ENCODE measurements at regions not wholly inside any gene's neighbourhood (a gene's known extent, or its start where the extent isn't known, plus 50 kb on each side); places are given as distances from the start of the nearest gene placed in this dataset.
"Not testable (repeated sequence)": the region's sequence is repeated elsewhere in the genome, so short reads cannot be mapped to it uniquely, and the experiment has no call there.

DNA sequence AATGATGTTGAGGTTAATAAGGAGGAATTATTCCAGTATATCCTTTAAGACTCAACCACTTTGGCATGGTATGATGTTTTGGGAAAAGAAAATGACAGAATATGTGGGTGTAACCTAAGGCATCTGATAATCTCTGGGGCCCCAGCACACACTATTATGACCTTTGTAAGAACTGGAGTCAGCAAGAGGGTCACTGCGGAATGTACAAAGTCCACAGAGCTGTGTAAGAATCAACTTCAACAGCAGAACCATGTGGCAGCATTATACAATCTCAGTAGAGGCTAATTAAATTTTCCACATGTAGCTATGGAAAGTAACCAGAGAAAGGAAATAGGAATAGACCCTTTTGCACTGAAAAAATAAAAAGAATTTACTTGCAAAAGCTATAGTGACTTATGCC lies 445.1 kb upstream of the UBE2E3 start:
- no peaks in the 10 kb centered on the region for H3K27me3 ChIP-seq (replicated peaks)

DNA sequence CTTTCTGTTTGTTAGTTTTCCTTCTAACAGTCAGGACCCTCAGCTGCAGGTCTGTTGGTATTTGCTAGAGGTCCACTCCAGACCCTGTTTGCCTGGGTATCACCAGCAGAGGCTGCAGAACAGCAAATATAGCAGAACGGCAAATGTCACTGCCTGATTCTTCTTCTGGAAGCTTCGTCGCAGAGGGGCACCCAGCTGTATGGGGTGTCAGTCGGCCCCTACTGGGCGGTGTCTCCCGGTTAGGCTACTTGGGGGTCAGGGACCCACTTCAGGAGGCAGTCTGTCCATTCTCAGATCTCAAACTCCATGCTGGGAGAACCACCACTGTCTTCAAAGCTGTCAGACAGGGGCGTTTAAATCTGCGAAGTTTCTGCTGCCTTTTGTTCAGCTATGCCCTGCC lies 448.6 kb upstream of the UBE2E3 start:
- H3K27me3 ChIP-seq (replicated peaks); H3K36me3 ChIP-seq (replicated peaks); in situ Hi-C loops (cut with HindIII; ENCODE audit: low pct_ligation_motif_present, low sequenced_read_pairs); H3K4me3 ChIP-seq (ENCODE audit: low read depth, low read length); DNase-seq; H3K27ac ChIP-seq: not testable (repeated sequence)

More for the DNA sequence above, 445.1 kb upstream of the UBE2E3 start:
- DNase-seq: no peak
- Histone ChIP-seq H3K36me3 (replicated peaks) (no peaks in the 10 kb centered on the region), H3K27ac (no peak overlapping the region), H3K4me3 (ENCODE audit: low read depth, low read length) (no peak overlapping the region)
- TF ChIP-seq, protein P1, sequence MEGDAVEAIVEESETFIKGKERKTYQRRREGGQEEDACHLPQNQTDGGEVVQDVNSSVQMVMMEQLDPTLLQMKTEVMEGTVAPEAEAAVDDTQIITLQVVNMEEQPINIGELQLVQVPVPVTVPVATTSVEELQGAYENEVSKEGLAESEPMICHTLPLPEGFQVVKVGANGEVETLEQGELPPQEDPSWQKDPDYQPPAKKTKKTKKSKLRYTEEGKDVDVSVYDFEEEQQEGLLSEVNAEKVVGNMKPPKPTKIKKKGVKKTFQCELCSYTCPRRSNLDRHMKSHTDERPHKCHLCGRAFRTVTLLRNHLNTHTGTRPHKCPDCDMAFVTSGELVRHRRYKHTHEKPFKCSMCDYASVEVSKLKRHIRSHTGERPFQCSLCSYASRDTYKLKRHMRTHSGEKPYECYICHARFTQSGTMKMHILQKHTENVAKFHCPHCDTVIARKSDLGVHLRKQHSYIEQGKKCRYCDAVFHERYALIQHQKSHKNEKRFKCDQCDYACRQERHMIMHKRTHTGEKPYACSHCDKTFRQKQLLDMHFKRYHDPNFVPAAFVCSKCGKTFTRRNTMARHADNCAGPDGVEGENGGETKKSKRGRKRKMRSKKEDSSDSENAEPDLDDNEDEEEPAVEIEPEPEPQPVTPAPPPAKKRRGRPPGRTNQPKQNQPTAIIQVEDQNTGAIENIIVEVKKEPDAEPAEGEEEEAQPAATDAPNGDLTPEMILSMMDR (IDR thresholded peaks at IDR 0.05; ENCODE audit: low read depth, low read length, missing control alignments): no peak
- in situ Hi-C loops (cut with HindIII; ENCODE audit: low pct_ligation_motif_present, low sequenced_read_pairs): no loop called here

- TF ChIP-seq, protein P1 (IDR thresholded peaks at IDR 0.05; ENCODE audit: low read depth, low read length, missing control alignments): no peak
- peak; percentile 41 for DNase-seq
- Histone ChIP-seq H3K27me3 (replicated peaks) (no peaks in the 10 kb centered on the region), H3K27ac (peak overlapping the region; percentile 97), H3K4me3 (ENCODE audit: low read depth, low read length) (no peak overlapping the region), H3K36me3 (replicated peaks) (no peaks in the 10 kb centered on the region)
- in situ Hi-C loops (cut with HindIII; ENCODE audit: low pct_ligation_motif_present, low sequenced_read_pairs): no loop called here
These were observed 455.9 kb upstream of the UBE2E3 start for GRCh38 chr2:180524499-180524898.

DNA sequence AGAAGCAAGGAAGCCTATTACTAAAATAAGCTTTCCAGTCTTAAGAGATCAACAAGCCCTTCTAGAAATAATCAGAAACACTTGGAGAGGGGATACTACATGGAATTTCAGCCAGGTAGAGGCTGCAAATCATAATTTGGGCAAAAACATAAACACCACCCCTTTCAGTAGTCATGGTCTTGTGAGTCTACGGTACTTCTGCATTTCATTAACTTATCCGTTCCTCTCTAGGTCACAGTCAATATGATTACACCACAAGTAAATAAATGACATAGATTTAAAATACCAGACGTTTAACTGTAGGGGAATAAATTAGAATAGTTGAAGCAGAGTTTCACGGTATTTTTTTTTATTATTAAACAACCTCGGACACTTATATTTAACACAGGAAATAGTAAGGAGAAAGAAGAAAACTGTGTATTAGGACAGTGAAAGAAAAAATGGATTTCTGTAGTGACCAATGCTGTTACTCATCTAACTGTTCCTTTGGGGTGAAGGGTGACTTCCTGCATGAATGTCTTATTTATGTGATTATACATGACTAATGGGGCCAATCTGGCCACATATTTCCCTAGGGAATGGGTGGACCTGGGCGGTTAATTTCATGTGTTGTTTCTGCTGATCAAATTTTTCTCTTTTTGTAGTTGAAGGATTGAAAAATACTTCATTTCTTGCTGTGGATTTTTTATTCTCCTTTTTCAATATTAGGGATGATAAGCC lies 456.6 kb upstream of the UBE2E3 start:
- H3K27me3 ChIP-seq (replicated peaks): no peaks in the 10 kb centered on the region
- H3K4me3 ChIP-seq (ENCODE audit: low read depth, low read length): no peak overlapping the region
- TF ChIP-seq, protein P1 (IDR thresholded peaks at IDR 0.05; ENCODE audit: low read depth, low read length, missing control alignments): no peak
- H3K27ac ChIP-seq: peak overlapping the region; percentile 97
- H3K36me3 ChIP-seq (replicated peaks): no peaks in the 10 kb centered on the region
- in situ Hi-C loops (cut with HindIII; ENCODE audit: low pct_ligation_motif_present, low sequenced_read_pairs): no loop called here
- DNase-seq: peak; percentile 94

DNA sequence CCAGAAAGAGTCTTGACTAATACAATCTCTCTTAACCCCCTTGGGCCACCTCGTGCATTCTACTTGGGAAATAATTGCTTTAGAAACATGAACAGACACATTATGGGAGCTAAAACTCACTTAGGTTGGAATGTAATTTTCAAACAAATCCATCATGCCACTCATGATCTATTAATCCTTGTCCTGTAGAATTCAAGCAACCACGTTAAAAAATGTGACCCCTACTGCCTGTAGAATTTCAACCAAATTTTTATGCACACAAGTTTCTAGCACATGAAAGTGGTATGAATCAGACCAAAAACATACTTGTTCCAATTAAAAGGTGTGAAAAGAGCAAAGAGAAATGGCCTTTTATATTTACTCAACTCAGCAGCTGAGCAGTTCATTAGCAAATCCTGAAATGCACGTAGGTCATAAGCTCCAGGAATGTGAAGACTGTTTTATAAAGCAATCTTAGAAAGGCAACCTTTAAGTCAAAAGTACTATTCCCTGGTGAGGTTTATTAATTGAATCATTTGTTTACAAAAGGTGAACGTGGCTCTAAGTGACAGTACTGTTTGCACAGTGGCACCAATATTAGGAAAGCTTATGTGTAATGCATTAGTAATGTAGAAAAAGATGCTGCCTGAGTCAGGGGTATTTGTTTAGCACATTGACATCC lies 459.4 kb upstream of the UBE2E3 start:
- DNase-seq: peak; percentile 34
- Histone ChIP-seq H3K4me3 (ENCODE audit: low read depth, low read length) (no peak overlapping the region), H3K36me3 (replicated peaks) (no peaks in the 10 kb centered on the region), H3K27ac (no peak overlapping the region), H3K27me3 (replicated peaks) (no peaks in the 10 kb centered on the region)
- TF ChIP-seq, protein P1 (IDR thresholded peaks at IDR 0.05; ENCODE audit: low read depth, low read length, missing control alignments): no peak
- in situ Hi-C loops (cut with HindIII; ENCODE audit: low pct_ligation_motif_present, low sequenced_read_pairs): no loop called here

DNA sequence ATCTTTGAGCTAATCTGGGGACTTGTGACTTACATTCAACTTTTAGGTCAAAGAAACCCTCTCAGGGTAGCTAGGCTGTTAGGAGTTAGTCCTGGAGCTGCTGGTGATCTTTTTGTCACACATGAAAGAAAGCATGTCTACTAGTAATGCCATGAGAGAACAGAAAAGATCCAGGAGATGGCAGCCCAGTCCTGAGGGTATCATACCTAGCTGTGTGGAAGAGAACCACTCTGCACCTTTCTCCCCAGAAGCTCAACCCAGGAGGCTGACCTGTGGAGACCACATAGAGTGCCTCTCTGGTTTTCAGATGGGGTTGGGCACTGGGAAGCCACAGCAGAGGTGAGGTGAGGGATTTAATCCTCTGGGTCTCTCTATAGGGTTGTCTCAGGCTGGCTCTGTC lies 460.2 kb upstream of the UBE2E3 start:
- Histone ChIP-seq H3K27me3 (replicated peaks) (no peaks in the 10 kb centered on the region), H3K27ac (no peak overlapping the region), H3K36me3 (replicated peaks) (no peaks in the 10 kb centered on the region), H3K4me3 (ENCODE audit: low read depth, low read length) (no peak overlapping the region)
- TF ChIP-seq, protein P1 (IDR thresholded peaks at IDR 0.05; ENCODE audit: low read depth, low read length, missing control alignments): peak; percentile 38
- DNase-seq: peak; percentile 22
- in situ Hi-C loops (cut with HindIII; ENCODE audit: low pct_ligation_motif_present, low sequenced_read_pairs): no loop called here

Data from brain microvascular endothelial cell (primary cell).